Fibroblast of mammary gland (primary cell): ENCODE measurements at regions not wholly inside any gene's neighbourhood (a gene's known extent, or its start where the extent isn't known, plus 50 kb on each side); places are given as distances from the start of the nearest gene placed in this dataset.

Experiments
- DNase-seq: peaks from one replicate; pipeline ENCODE4 v3.0.0-alpha.2; 2010; ENCODE audit warnings: low read depth
- H3K4me3 ChIP-seq: 2 replicates; pipeline ENCODE4 v1.5.1; 2011; ENCODE audit warnings: low read depth, mild to moderate bottlenecking, low read length, moderate library complexity; ENCODE audit not compliant: control insufficient read depth
- TF ChIP-seq, protein P1 (sequence below): conservative IDR thresholded peaks from 2 replicates; pipeline ENCODE4 v1.5.1; 2011; ENCODE audit warnings: low read depth, low read length, inconsistent platforms; ENCODE audit not compliant: control insufficient read depth, insufficient read depth

- TF ChIP-seq, protein P1, sequence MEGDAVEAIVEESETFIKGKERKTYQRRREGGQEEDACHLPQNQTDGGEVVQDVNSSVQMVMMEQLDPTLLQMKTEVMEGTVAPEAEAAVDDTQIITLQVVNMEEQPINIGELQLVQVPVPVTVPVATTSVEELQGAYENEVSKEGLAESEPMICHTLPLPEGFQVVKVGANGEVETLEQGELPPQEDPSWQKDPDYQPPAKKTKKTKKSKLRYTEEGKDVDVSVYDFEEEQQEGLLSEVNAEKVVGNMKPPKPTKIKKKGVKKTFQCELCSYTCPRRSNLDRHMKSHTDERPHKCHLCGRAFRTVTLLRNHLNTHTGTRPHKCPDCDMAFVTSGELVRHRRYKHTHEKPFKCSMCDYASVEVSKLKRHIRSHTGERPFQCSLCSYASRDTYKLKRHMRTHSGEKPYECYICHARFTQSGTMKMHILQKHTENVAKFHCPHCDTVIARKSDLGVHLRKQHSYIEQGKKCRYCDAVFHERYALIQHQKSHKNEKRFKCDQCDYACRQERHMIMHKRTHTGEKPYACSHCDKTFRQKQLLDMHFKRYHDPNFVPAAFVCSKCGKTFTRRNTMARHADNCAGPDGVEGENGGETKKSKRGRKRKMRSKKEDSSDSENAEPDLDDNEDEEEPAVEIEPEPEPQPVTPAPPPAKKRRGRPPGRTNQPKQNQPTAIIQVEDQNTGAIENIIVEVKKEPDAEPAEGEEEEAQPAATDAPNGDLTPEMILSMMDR: no peak
- no peak overlapping the region for H3K4me3 ChIP-seq
- no peak for DNase-seq
Measured at GRCh38 chr3:165529451-165529850, 307.8 kb downstream of the BCHE start.

GRCh38 chr3:165526367-165526766 lies 310.9 kb downstream of the BCHE start:
- no peak overlapping the region for H3K4me3 ChIP-seq
- DNase-seq: no peak
- TF ChIP-seq, protein P1: no peak

- peak; percentile 56 for DNase-seq
- TF ChIP-seq, protein P1: no peak
- no peak overlapping the region for H3K4me3 ChIP-seq
Measured at GRCh38 chr3:165523801-165524200, 313.4 kb downstream of the BCHE start.

DNA sequence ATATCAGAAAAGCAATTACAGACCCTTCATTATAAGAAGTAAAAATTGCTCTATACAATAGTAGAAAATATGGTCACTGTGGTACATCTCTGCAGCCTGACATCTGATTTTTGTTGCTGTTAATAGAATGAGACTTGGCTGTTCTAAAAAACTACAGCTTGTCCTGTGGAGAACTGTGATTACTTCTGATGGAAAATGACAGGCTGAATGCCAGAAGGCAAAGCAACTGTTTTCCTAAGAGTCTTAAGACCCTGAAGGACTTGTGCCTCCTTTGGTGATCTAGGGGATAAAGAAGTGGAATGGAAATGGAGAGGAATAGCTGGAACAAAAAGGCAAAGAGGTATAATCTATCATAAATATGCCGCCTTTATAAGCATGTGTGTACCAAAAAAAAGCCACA lies 314.8 kb downstream of the BCHE start:
- TF ChIP-seq, protein P1: no peak
- H3K4me3 ChIP-seq: no peak overlapping the region
- DNase-seq: no peak

DNA sequence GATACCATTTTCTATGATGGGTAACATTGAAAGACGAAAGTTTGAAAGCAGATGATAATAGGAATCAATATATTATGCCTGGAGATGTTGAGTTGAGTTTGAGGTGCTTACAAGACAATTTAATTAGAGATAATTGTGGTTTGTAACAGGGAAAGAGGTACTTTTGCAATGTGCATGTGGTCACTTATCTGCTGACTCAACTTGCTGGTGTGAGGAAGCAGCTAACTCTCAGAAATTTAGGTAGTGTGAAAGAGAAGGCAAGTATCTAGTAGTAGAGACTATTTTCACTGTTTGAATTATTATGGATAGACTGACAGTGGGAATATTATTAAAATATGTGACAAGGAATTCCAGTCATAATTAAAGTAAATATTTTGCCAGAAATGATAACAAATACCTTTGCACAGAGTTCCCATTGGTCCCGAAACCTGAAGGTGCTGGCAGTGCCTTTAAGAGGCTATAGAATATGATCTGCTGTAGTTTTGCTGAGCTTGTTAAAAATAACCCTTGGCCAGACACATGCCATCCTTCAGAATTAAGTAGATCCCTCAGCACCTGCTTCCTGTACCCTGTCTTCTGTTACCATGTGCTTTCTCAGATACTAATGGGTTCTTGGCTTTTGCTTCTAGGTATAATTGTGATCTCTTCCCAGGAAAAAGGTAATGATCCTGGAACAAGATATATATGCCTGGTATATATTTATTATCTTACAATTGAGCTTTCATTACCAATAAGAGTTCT lies 315.9 kb downstream of the BCHE start:
- no peak for DNase-seq
- TF ChIP-seq, protein P1: no peak
- H3K4me3 ChIP-seq: no peak overlapping the region

- TF ChIP-seq, protein P1: no peak
- no peak overlapping the region for H3K4me3 ChIP-seq
- DNase-seq: no peak
Measured at GRCh38 chr3:165519687-165520086, 317.5 kb downstream of the BCHE start.
